SH-SY5Y (cell line): ENCODE measurements at regions not wholly inside any gene's neighbourhood (a gene's known extent, or its start where the extent isn't known, plus 50 kb on each side); places are given as distances from the start of the nearest gene placed in this dataset.

Source experiments
- GATA2 ChIP-seq: IDR thresholded peaks from 2 replicates; pipeline ENCODE4 v1.6.1; 2011; ENCODE audit warnings: mild to moderate bottlenecking, low read depth, low read length
- GATA3 ChIP-seq: IDR thresholded peaks from 2 replicates; pipeline ENCODE4 v1.6.1; 2011; ENCODE audit warnings: low read depth, mild to moderate bottlenecking, low read length, moderate library complexity

- TF ChIP-seq GATA3 = no peak
- no peak for TF ChIP-seq GATA2
These were observed 129.1 kb upstream of the SOX2 start for GRCh38 chr3:181582619-181583018.
